ENCODE measurements at regions not wholly inside any gene's neighbourhood (a gene's known extent, or its start where the extent isn't known, plus 50 kb on each side); places are given as distances from the start of the nearest gene placed in this dataset.
A peak's percentile ranks its signal among the peaks of the same experiment; 100 is the strongest.

GRCh38 chrX:69226459-69227158, 61.4 kb upstream of the PJA1 start:
- ATAC-seq: no peak
- no peaks in the 10 kb centered on the region for H3K9me3 ChIP-seq (ENCODE audit: control insufficient read depth, insufficient read depth, low read depth, low read length)
- H3K27me3 ChIP-seq (ENCODE audit: control insufficient read depth, insufficient read depth, low read length): no peaks in the 10 kb centered on the region
- CTCF ChIA-PET: no interaction called here
- in situ Hi-C loops (cut with HindIII; ENCODE audit: low pct_unique_long_range_greater_than_20kb, low sequenced_read_pairs): no loop called here
- no peaks in the 10 kb centered on the region for H3K36me3 ChIP-seq (ENCODE audit: control insufficient read depth, insufficient read depth, low read length)
- no peak for TF ChIP-seq POLR2AphosphoS5 (IDR thresholded peaks at IDR 0.05; ENCODE audit: low read depth, low read length)
- no peak for TF ChIP-seq SIN3A (IDR thresholded peaks at IDR 0.05; ENCODE audit: borderline replicate concordance, insufficient read depth, low read depth, low read length)
- TF ChIP-seq CTCF (IDR thresholded peaks at IDR 0.05): no peak
- TF ChIP-seq TCF7L2 (IDR thresholded peaks at IDR 0.05; ENCODE audit: low read depth, low read length): no peak
- intact Hi-C loops (cut with micrococcal nuclease; ENCODE audit: unreplicated experiment): loop anchor here (10.0 kb wide), 1 partner anchor 58 kb away; no protein-coding TSS in a partner anchor
- no peak for DNase-seq (ENCODE audit: low read depth, low spot score)
- no peaks in the 10 kb centered on the region for H3K4me1 ChIP-seq (ENCODE audit: control insufficient read depth, insufficient read depth, low read length)
- POLR2A ChIA-PET: no interaction called here
- no peak overlapping the region for H3K4me3 ChIP-seq (ENCODE audit: low read depth in 2 of 2, low read length in 2 of 2)
- BruUV-seq (replicated peaks): no TSS peak
- H3K27ac ChIP-seq (ENCODE audit: low read length): no peak overlapping the region

- no peak for TF ChIP-seq REST (IDR thresholded peaks at IDR 0.05; ENCODE audit: insufficient read depth in 1 of 2, low read depth in 2 of 2, low read length in 1 of 2)
- no peak for TF ChIP-seq POLR2AphosphoS5 (IDR thresholded peaks at IDR 0.05; ENCODE audit: low read depth, low read length)
- TF ChIP-seq SIN3A (IDR thresholded peaks at IDR 0.05; ENCODE audit: borderline replicate concordance, insufficient read depth, low read depth, low read length): no peak
- no peak for TF ChIP-seq TCF7L2 (IDR thresholded peaks at IDR 0.05; ENCODE audit: low read depth, low read length)
- TF ChIP-seq CTCF (IDR thresholded peaks at IDR 0.05): peak; percentile 83
- no peak overlapping the region for H3K27ac ChIP-seq (ENCODE audit: low read length)
- H3K9me3 ChIP-seq (ENCODE audit: control insufficient read depth, insufficient read depth, low read depth, low read length): no peaks in the 10 kb centered on the region
- CTCF ChIA-PET: interaction anchor here (0.6 to 1.8 kb wide), 3 partner anchors 48 to 400 kb away, joined by 4 to 14 read pairs (median 5); partner anchors contain the start of gene EFNB1
- in situ Hi-C loops (cut with HindIII; ENCODE audit: low pct_unique_long_range_greater_than_20kb, low sequenced_read_pairs) (no loop called here), intact Hi-C loops (cut with micrococcal nuclease; ENCODE audit: unreplicated experiment) (loop anchor here (2.0 to 10.0 kb wide), 3 partner anchors 62 to 394 kb away; partner anchors contain the start of gene EFNB1)
- DNase-seq (ENCODE audit: low read depth, low spot score) (peak; percentile 18), ATAC-seq (peak; percentile 93)
- H3K4me3 ChIP-seq (ENCODE audit: low read depth in 2 of 2, low read length in 2 of 2): no peak overlapping the region
- H3K27me3 ChIP-seq (ENCODE audit: control insufficient read depth, insufficient read depth, low read length): no peaks in the 10 kb centered on the region
- POLR2A ChIA-PET: no interaction called here
- H3K36me3 ChIP-seq (ENCODE audit: control insufficient read depth, insufficient read depth, low read length): no peaks in the 10 kb centered on the region
- no TSS peak for BruUV-seq (replicated peaks)
- H3K4me1 ChIP-seq (ENCODE audit: control insufficient read depth, insufficient read depth, low read length): no peaks in the 10 kb centered on the region
Measured at GRCh38 chrX:69222103-69223090, 57.1 kb upstream of the PJA1 start.
